ENCODE measurements at regions not wholly inside any gene's neighbourhood (a gene's known extent, or its start where the extent isn't known, plus 50 kb on each side); places are given as distances from the start of the nearest gene placed in this dataset.
A peak's percentile ranks its signal among the peaks of the same experiment; 100 is the strongest.

- intact Hi-C loops (cut with micrococcal nuclease; ENCODE audit: unreplicated experiment), result no loop called here
- no peaks in the 10 kb centered on the region for H3K9me3 ChIP-seq (replicated peaks; ENCODE audit: control insufficient read depth, insufficient read depth, low read length)
- no peak for FAIRE-seq
- H3K27me3 ChIP-seq (replicated peaks in 1 of 2; ENCODE audit: control insufficient read depth in 2 of 2, insufficient read depth in 2 of 2, low read length in 1 of 2), result no peaks in the 10 kb centered on the region
- H3K4me2 ChIP-seq (ENCODE audit: control insufficient read depth, insufficient read depth), result peak overlapping the region; percentile 77
- H3K9ac ChIP-seq (ENCODE audit: control insufficient read depth, insufficient read depth, low read length), result no peak overlapping the region
- ChIA-PET POLR2A (interaction anchor here (1.3 kb wide), 1 partner anchor 84 kb away, joined by 3 read pairs; no protein-coding TSS in a partner anchor), CTCF (interaction anchor here (0.8 to 1.9 kb wide), 8 partner anchors 9 to 592 kb away, joined by 3 to 7 read pairs (median 4); no protein-coding TSS in a partner anchor), SMC1A (ENCODE audit: uncharacterized antibody, unreplicated experiment) (interaction anchor here (0.6 to 1.8 kb wide), 12 partner anchors 8 to 649 kb away, joined by 3 to 8 read pairs (median 4); no protein-coding TSS in a partner anchor), RAD21 (ENCODE audit: unreplicated experiment) (interaction anchor here (1.0 to 2.0 kb wide), 7 partner anchors 8 to 1386 kb away, joined by 3 to 7 read pairs (median 5); no protein-coding TSS in a partner anchor)
- H4K20me1 ChIP-seq (ENCODE audit: control insufficient read depth, insufficient read depth), result no peaks in the 10 kb centered on the region
- H2AFZ ChIP-seq (ENCODE audit: control insufficient read depth, low read depth, low read length), result peak overlapping the region; percentile 64
- no peaks in the 10 kb centered on the region for H3K36me3 ChIP-seq (ENCODE audit: control insufficient read depth in 2 of 2, insufficient read depth in 2 of 2, low read length in 1 of 2)
- no peak overlapping the region for H3K4me3 ChIP-seq
- no peaks in the 10 kb centered on the region for H3K79me2 ChIP-seq (ENCODE audit: control insufficient read depth, insufficient read depth, low read length)
- no TSS peak for BruUV-seq (replicated peaks)
- peak; percentile 90 for ATAC-seq
- DNase-seq (ENCODE audit: low read depth, low spot score), result no peak
- in situ Hi-C loops (cut with MboI), result loop anchor here (25.0 kb wide), 1 partner anchor 1403 kb away; no protein-coding TSS in a partner anchor
- H3K4me1 ChIP-seq (ENCODE audit: control insufficient read depth, insufficient read depth, low read length), result peaks cover 12% of the 10 kb centered on the region
- H3K27ac ChIP-seq (ENCODE audit: control insufficient read depth, insufficient read depth), result no peak overlapping the region
- WGBS (ENCODE audit: insufficient coverage, insufficient replicate concordance, low lambda C conversion rate, missing lambda C conversion rate), result 3% methylated on average over 3 of the region's 3 CpGs
- TF ChIP-seq CREM (IDR thresholded peaks at IDR 0.05; ENCODE audit: low read depth), result no peak
- TF ChIP-seq CBX5 (IDR thresholded peaks at IDR 0.05; ENCODE audit: low read depth), result no peak
- no peak for TF ChIP-seq RBBP5 (conservative IDR thresholded peaks at IDR 0.05)
- no peak for TF ChIP-seq CBX3 (IDR thresholded peaks at IDR 0.05; ENCODE audit: borderline replicate concordance, low read depth)
- TF ChIP-seq ZNF207 (IDR thresholded peaks at IDR 0.05; ENCODE audit: borderline replicate concordance), result 0 out of 2 replicates have a peak, but pooled peaks have one; percentile 19
- TF ChIP-seq RAD21 (IDR thresholded peaks at IDR 0.05; ENCODE audit: insufficient read depth, low read depth, low read length), result no peak
- no peak for TF ChIP-seq FOXM1 (IDR thresholded peaks at IDR 0.05; ENCODE audit: low read depth, low read length)
- TF ChIP-seq HCFC1 (IDR thresholded peaks at IDR 0.05; ENCODE audit: low read length), result peak; percentile 43; the same call in 1 of the 2 replicates
- peak; percentile 83; the same call in 2 of the 3 replicates for TF ChIP-seq POU2F2 (IDR thresholded peaks at IDR 0.05; ENCODE audit: borderline replicate concordance, low read depth, low read length)
- peak; percentile 28 for TF ChIP-seq MEF2B (IDR thresholded peaks at IDR 0.05; ENCODE audit: partially characterized antibody, poor library complexity, severe bottlenecking)
- no peak for TF ChIP-seq NFIC (IDR thresholded peaks at IDR 0.05; ENCODE audit: low read depth, low read length)
- peak; percentile 67 for TF ChIP-seq MTA2 (IDR thresholded peaks at IDR 0.05; ENCODE audit: low read depth)
- TF ChIP-seq EED (IDR thresholded peaks at IDR 0.05; ENCODE audit: low read depth), result no peak
- TF ChIP-seq CHD2 (IDR thresholded peaks at IDR 0.05; ENCODE audit: borderline replicate concordance, low read depth, low read length), result peak; percentile 74
- TF ChIP-seq REST (IDR thresholded peaks at IDR 0.05; ENCODE audit: low read depth, low read length), result no peak
- peak; percentile 86 for TF ChIP-seq SKIL (IDR thresholded peaks at IDR 0.05; ENCODE audit: low read depth, poor library complexity, severe bottlenecking)
- peak; percentile 44 for TF ChIP-seq ATF7 (IDR thresholded peaks at IDR 0.05; ENCODE audit: low read depth)
- no peak for TF ChIP-seq KLF5 (IDR thresholded peaks at IDR 0.05; ENCODE audit: partially characterized antibody)
- TF ChIP-seq NR2F1 (conservative IDR thresholded peaks at IDR 0.05), result peak; percentile 68
- no peak for TF ChIP-seq MYC (IDR thresholded peaks at IDR 0.05; ENCODE audit: insufficient read depth, insufficient read length, insufficient replicate concordance, low read length, severe bottlenecking)
- no peak for TF ChIP-seq CBFB (IDR thresholded peaks at IDR 0.05; ENCODE audit: low read depth)
These were observed 271.9 kb upstream of the CXCR4 start for GRCh38 chr2:136389809-136390208.

Measured in GM12878 (cell line).